HG02678 (cell line): ENCODE measurements at regions not wholly inside any gene's neighbourhood (a gene's known extent, or its start where the extent isn't known, plus 50 kb on each side); places are given as distances from the start of the nearest gene placed in this dataset.
"Not testable (repeated sequence)": the region's sequence is repeated elsewhere in the genome, so short reads cannot be mapped to it uniquely, and the experiment has no call there.

Source experiments
- ATAC-seq: cut with Tn5 transposase; IDR thresholded peaks from one replicate; pipeline ENCODE4 v1.9.1; 2021; ENCODE audit warnings: mild to moderate bottlenecking, moderate library complexity; ENCODE audit not compliant: unreplicated experiment

GRCh38 chr7:29696402-29696801 lies 109.9 kb upstream of the WIPF3 start:
- ATAC-seq = not testable (repeated sequence)

GRCh38 chr7:29699723-29700122 lies 106.6 kb upstream of the WIPF3 start:
- not testable (repeated sequence) for ATAC-seq

- ATAC-seq = not testable (repeated sequence)
These were observed 104.8 kb upstream of the WIPF3 start for GRCh38 chr7:29701540-29701939.

- not testable (repeated sequence) for ATAC-seq
These were observed 102.5 kb upstream of the WIPF3 start for GRCh38 chr7:29703830-29704229.

- ATAC-seq = not testable (repeated sequence)
These were observed 97.3 kb upstream of the WIPF3 start for GRCh38 chr7:29709002-29709401.

- ATAC-seq = not testable (repeated sequence)
These were observed 83.2 kb upstream of the WIPF3 start for GRCh38 chr7:29723127-29723526.

GRCh38 chr7:29723599-29723998 lies 82.7 kb upstream of the WIPF3 start:
- ATAC-seq = no peak

GRCh38 chr7:29729534-29730165 lies 76.7 kb upstream of the WIPF3 start:
- not testable (repeated sequence) for ATAC-seq

- no peak for ATAC-seq
These were observed 72.0 kb upstream of the WIPF3 start for GRCh38 chr7:29734246-29734731.

- ATAC-seq = not testable (repeated sequence)
These were observed 58.6 kb upstream of the WIPF3 start for GRCh38 chr7:29747645-29748245.

- ATAC-seq = no peak
These were observed 57.8 kb upstream of the WIPF3 start for GRCh38 chr7:29748286-29749099.

GRCh38 chr7:29749701-29750321 lies 56.5 kb upstream of the WIPF3 start:
- ATAC-seq = no peak

- not testable (repeated sequence) for ATAC-seq
These were observed 55.9 kb upstream of the WIPF3 start for GRCh38 chr7:29750373-29750940.

GRCh38 chr7:29751012-29751411 lies 55.3 kb upstream of the WIPF3 start:
- ATAC-seq = not testable (repeated sequence)

GRCh38 chr7:29754874-29755490 lies 51.3 kb upstream of the WIPF3 start:
- no peak for ATAC-seq
